RKO (cell line): ENCODE measurements at regions not wholly inside any gene's neighbourhood (a gene's known extent, or its start where the extent isn't known, plus 50 kb on each side); places are given as distances from the start of the nearest gene placed in this dataset.

Experiments used
- DNase-seq: peaks from one replicate; pipeline ENCODE4 v3.0.0-alpha.2; 2016; ENCODE audit warnings: low spot score

GRCh38 chr2:41779888-41780287, 267.9 kb upstream of the PKDCC start:
- no peak for DNase-seq

- peak; percentile 29 for DNase-seq
These were observed 265.3 kb upstream of the PKDCC start for GRCh38 chr2:41782306-41783158.

- DNase-seq: peak; percentile 56
These were observed 263.3 kb upstream of the PKDCC start for GRCh38 chr2:41784496-41784895.

GRCh38 chr2:41785251-41786022, 262.4 kb upstream of the PKDCC start:
- no peak for DNase-seq

GRCh38 chr2:41791523-41791922, 256.3 kb upstream of the PKDCC start:
- peak; percentile 59 for DNase-seq

- no peak for DNase-seq
These were observed 244.5 kb upstream of the PKDCC start for GRCh38 chr2:41803361-41803760.

DNA sequence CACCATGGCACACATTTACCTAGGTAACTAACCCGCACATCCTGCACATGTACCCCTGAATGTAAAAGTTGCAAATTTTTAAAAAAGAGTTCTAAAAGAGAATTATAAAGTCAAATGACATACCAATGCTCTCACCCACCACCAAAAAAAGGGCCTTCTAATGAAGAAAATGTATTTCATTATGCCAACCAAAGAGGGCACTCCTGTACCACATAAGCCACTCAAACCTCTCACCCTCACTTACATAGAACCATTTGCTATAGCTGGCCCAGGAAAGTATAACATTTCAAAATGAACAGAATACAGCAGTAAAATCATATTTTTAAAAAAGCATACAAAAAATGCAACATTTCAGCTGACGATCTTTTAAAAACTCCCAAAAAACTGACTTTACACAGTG, 241.5 kb upstream of the PKDCC start:
- DNase-seq: no peak

DNA sequence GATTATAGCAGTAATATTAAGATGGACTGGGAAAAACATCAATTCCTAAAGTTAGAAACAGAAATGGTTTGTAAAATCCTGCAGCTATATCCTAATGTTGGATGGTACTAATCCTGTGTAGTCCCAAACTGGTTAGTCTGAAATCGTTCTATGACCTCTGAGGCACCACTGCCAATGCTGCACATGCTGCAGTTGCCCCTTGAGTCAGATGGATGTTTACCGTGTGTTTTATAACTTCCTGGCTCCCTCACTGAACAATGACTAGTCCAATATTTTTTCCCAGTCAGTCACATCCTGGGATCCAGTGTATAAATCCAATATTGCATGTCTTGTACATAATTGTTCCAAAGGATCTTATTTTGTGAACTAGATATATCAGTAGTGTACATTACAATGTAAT, 226.7 kb upstream of the PKDCC start:
- peak; percentile 3 for DNase-seq

- DNase-seq: no peak
These were observed 220.9 kb upstream of the PKDCC start for GRCh38 chr2:41826921-41827320.

DNA sequence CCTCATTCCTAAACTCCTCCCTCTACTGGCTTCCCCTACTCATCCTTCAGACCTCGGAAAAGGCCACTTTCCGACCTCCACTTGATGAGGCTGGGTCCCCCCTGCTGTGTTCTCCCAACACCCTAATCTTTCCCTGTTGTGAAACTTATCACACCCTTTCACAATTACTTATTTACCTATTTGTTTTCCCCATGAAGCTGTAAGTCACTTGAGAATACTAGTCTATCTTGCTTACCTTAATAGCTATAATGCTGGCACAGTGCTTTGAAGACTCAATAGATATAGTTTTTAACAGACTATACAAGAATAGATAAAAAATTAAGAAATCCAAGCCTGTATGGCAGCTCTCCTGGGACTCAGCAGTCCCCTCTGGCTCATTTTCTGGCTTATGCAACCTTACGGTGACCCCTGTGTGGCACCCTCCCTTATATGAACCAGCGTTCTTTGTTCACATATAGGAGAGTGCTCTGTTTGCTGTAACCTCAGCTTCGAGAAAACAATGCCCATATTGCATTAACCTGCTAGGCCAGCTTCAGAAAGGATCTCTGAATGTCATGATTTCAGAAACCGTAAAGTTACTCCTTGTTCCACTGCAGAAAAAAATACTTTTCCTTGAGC, 220.4 kb upstream of the PKDCC start:
- no peak for DNase-seq

DNA sequence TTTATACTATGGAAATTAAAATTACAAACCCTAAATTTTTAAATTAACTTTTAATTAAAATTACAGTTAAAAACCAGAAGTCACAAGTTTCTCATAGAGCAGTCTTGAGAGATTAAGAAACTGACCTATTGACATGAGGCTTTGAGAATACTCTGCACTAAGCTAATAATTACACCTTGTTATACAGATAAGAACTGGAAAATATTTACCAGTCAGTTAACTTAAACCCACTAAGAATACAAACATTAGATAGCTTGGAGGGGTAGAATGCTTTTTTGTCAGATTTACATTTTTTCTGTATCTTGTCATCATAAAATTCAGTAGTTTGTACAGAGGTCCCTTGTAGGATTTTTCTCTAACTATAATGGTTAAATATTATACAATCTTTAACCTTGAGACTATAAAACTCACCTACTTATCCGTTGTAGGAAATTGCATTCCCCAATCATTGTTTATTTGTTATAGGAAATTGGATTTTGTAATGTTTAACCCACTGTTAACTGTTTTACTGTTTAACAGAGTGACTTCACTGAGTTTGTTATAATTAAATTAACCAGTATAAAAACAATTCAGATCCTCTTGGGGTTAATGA, 219.7 kb upstream of the PKDCC start:
- DNase-seq: no peak

DNA sequence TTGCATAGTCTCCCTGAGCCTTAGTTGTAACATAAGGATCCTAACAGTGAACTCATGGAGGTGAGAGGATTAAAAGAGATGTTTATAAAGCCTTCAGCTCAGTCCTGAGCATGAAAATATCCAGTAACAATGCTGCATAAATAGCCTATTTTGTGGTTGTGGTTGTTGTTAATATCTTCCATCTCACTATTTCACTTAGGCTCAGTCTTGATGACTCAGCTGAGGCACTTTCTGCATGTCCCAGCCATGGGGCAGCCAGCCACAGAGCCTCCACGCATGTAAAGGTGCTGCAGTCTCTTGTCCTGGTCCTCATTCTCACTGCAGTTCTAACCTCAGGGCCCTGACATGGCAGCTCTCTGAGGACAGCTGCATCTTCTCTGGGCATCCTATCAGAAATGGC, 218.8 kb upstream of the PKDCC start:
- DNase-seq: no peak

- DNase-seq: no peak
These were observed 217.2 kb upstream of the PKDCC start for GRCh38 chr2:41830600-41830999.

DNA sequence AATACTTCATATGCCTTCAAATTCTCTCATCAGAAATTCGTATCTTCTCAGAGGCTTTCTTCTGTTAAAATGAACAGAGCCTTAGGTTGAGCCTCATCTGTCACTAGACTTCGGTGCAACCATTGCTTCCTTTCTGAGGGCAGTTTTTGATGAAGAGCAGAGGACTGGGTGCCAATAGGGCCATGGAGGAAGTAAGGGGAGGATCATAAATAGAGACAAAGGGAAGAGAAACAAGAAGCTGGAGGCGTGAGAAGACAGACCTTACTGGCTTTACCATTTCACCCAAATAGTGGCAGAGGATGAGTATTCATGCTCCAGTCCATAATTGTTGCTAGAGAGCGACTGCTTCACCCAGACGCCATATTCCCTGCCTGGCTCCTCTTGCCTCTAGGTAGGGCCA, 215.6 kb upstream of the PKDCC start:
- DNase-seq: no peak

GRCh38 chr2:41835401-41835800, 212.4 kb upstream of the PKDCC start:
- DNase-seq: no peak

DNA sequence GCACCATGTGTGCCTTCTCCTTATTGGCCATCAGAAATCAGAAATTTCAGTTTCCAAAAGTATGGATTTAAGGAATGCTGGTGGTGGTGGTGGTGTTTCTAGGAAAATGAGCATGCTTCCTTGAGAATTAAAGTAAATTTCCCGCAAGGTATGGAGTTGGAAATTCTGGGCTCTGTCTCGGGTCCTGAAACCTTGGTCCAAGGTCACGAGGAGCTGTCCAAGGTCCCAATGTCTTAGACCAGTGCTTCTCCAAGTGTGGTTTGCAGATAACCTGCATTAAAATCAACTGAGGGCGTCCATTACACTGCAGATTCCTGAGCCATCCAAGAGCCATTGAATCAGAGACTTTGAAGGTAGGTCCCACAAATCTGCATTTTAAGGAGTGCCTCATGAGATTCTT, 210.9 kb upstream of the PKDCC start:
- DNase-seq: peak; percentile 68

DNA sequence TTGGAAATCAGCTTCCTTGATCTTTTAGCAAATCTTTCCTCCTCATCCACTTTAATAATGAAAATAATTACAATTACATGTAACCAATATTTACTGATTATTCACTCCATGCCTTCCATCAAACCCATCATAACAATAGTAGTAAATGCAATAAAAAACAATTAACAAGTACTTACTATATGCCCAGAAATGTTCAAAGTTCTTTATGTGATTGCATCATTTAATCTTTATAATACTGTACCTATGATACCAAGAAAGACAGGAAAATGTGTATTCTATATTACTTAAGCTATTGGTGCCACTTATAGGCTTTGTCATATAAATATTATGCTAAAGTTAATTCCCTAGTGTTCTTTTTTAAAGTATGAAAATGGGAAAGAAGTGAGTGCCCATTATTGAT, 210.2 kb upstream of the PKDCC start:
- DNase-seq: no peak

DNA sequence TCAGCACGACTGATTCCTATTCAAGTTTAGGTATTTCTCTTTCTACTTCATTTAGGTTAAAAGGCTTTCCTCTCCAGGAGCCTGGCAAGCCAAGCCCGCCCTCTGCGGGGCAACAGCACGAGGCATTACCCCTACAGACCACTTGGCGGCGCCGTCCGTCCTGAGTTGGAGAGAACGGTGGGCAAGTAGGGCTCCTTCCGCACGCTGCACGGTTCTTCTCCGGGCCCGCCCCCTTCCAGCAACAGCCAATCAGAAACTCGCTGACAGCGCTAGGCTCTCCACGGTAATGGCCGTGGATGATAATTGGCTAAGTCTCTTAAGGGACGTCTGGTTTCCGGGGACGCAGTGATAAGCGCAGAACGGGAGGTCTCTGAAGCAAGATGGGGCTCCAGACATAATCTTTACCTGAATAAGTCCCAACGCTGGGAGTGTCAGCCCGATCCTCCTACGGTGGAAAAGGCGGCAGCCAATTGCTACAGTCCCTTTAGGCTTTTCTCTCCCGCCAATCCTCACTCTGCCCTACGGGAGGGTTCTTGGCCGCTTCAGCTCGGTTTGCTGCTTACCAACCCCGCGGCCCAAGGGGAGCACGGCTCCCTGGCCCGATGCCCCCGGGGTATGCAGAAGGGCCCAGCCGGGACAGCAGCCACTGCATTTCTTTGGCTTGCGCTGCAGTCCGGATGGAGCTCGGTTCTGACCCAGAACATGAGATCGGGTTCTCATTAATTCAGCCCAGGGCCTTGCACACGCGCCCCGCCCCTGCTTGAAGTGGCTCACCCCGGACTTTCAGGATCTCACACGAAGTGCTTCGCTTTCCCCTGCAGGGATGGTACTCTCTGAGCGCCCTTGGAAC, 206.9 kb upstream of the PKDCC start:
- peak; percentile 97 for DNase-seq

DNA sequence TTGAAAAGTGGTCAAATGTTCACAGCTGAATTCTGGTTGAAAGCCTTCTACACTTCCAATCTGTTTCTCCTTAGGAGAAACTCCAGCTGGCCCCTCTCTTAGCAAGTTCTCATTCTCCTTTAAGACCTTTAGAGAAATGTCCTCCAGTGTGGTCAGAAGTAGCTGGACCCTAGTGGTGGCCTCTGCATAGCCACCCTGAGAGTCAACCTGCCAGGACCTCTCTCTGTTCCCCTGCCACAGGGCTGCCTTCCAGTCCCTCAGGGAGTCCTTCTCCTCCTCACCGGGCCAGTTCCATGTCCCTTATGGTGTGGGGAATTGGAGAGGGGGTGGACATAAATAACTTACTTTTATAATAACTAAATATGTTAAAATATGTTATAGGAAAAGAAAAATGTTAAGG, 200.9 kb upstream of the PKDCC start:
- DNase-seq: no peak

DNA sequence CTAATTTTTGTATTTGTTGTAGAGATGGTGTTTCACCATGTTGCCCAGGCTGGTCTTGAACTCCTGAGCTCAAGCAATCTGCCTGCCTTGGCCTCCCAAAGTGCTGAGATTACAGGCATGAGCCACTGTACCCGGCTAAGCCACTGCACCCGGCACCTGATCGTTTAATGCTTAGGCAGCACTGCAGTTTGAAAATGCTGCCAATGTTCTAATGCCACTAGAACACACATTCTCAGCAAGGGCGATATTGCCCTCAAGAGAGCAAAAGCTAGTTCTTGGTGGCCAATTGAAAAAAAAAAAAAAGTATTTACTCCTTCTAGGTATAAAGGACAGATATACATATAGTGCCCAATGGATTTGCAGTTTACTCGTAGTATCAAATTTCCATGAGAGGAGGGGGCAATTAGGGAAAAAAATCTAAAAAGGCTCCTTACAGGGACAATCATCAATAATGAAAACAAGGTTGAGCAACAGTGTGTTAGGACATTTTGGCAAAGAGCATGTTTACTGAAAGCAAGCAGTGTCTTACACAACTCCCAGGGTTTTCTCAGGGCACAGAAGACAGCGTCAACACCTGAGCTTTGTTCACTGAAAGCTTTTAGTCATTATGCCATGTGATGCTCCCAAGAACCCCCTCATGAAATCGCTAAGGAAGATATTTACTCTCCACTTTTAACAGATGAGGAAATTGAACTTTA, 199.9 kb upstream of the PKDCC start:
- no peak for DNase-seq

DNA sequence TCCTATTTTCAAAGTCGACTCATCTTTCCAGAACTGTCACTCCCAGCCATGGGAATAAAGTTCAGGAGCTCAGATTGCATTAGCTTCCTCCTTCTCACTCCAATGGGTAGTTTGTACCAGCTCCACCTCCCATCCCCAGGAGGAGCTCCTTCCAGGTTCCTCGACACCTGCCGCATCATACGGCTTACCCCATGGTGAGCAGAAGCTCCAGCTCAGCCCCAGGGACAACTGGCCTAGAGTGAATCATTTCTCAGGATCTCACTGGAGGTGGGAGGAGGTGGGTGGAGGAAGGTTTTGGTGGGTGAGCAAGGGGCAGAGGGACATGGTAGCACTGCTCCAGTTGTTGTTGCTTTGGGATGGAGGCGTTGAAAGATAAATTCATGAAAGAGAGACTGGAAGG, 196.3 kb upstream of the PKDCC start:
- DNase-seq: no peak
